ENCODE measurements at regions not wholly inside any gene's neighbourhood (a gene's known extent, or its start where the extent isn't known, plus 50 kb on each side); places are given as distances from the start of the nearest gene placed in this dataset.

- TF ChIP-seq CTCF (IDR thresholded peaks at IDR 0.05; ENCODE audit: control extremely low read depth, extremely low read depth, low read depth, missing control alignments): no peak
- CTCF ChIA-PET: interaction anchor here (1.0 to 2.4 kb wide), 3 partner anchors 15 to 34 kb away, joined by 3 to 6 read pairs (median 4); no protein-coding TSS in a partner anchor
- no peak for DNase-seq (ENCODE audit: extremely low spot score)
Observed at GRCh38 chr14:51581017-51581881, 70.5 kb upstream of the FRMD6 start.

GRCh38 chr14:51582437-51582836 is 69.3 kb upstream of the FRMD6 start:
- no peak for TF ChIP-seq CTCF (IDR thresholded peaks at IDR 0.05; ENCODE audit: control extremely low read depth, extremely low read depth, low read depth, missing control alignments)

More at GRCh38 chr14:51581017-51581881, 70.5 kb upstream of the FRMD6 start:
- POLR2A ChIA-PET: no interaction called here

GRCh38 chr14:51585055-51585454 is 66.7 kb upstream of the FRMD6 start:
- no peak for DNase-seq (ENCODE audit: extremely low spot score)
- CTCF ChIA-PET: no interaction called here
- POLR2A ChIA-PET: no interaction called here
- TF ChIP-seq CTCF (IDR thresholded peaks at IDR 0.05; ENCODE audit: control extremely low read depth, extremely low read depth, low read depth, missing control alignments): no peak

More at GRCh38 chr14:51582437-51582836, 69.3 kb upstream of the FRMD6 start:
- DNase-seq (ENCODE audit: extremely low spot score): no peak
- ChIA-PET POLR2A (no interaction called here), CTCF (interaction anchor here (1.4 to 2.4 kb wide), 3 partner anchors 10 to 14 kb away, joined by 3 to 6 read pairs (median 6); no protein-coding TSS in a partner anchor)

GRCh38 chr14:51592836-51593235 is 58.9 kb upstream of the FRMD6 start:
- no peak for TF ChIP-seq CTCF (IDR thresholded peaks at IDR 0.05; ENCODE audit: control extremely low read depth, extremely low read depth, low read depth, missing control alignments)
- CTCF ChIA-PET: interaction anchor here (0.7 to 1.8 kb wide), 3 partner anchors 9 to 60 kb away, joined by 3 to 4 read pairs (median 3); no protein-coding TSS in a partner anchor
- no peak for DNase-seq (ENCODE audit: extremely low spot score)
- POLR2A ChIA-PET: no interaction called here

GRCh38 chr14:51593397-51593796 is 58.3 kb upstream of the FRMD6 start:
- ChIA-PET CTCF (interaction anchor here (0.9 to 1.8 kb wide), 2 partner anchors 8 to 11 kb away, joined by 3 to 4 read pairs; no protein-coding TSS in a partner anchor), POLR2A (no interaction called here)

More at GRCh38 chr14:51593397-51593796, 58.3 kb upstream of the FRMD6 start:
- DNase-seq (ENCODE audit: extremely low spot score): no peak
- no peak for TF ChIP-seq CTCF (IDR thresholded peaks at IDR 0.05; ENCODE audit: control extremely low read depth, extremely low read depth, low read depth, missing control alignments)
